Right atrium auricular region (tissue), 2 donors: ENCODE measurements at regions not wholly inside any gene's neighbourhood (a gene's known extent, or its start where the extent isn't known, plus 50 kb on each side); places are given as distances from the start of the nearest gene placed in this dataset.

ENCODE experiments used
- DNase-seq: peaks from one replicate; pipeline ENCODE4 v3.0.0-alpha.2; 2019; ENCODE audit warnings: low spot score
- H3K27ac ChIP-seq, 2 donors: fragments of 200-600 bp; sonication (generic); 1 replicate in 1 of 2; 2 replicates in 1 of 2; pipeline ENCODE4 v1.5.1; 2016 to 2019
- H3K27me3 ChIP-seq, 2 donors: fragments of 200-600 bp; sonication (generic); one replicate each; pipeline versions ENCODE4 v1.5.1 to v1.6.0; 2017 to 2019
- H3K36me3 ChIP-seq: fragments of 200-600 bp; sonication (generic); one replicate; pipeline ENCODE4 v1.5.1; 2016
- H3K4me1 ChIP-seq, 2 donors: fragments of 200-600 bp; sonication (generic); one replicate each; pipeline versions ENCODE4 v1.5.1 to v1.6.0; 2017 to 2019
- H3K4me3 ChIP-seq, 2 donors: fragments of 200-600 bp; sonication (generic); 1 replicate in 1 of 2; 2 replicates in 1 of 2; pipeline ENCODE4 v1.5.1; 2017 to 2019; ENCODE audit warnings: mild to moderate bottlenecking in 1 of 2, moderate library complexity in 1 of 2
- H3K9me3 ChIP-seq, 2 donors: fragments of 200-600 bp; sonication (generic); one replicate each; pipeline ENCODE4 v1.5.1; 2019
- CTCF ChIP-seq, 2 donors: fragments of 200-600 bp; sonication (generic); IDR thresholded peaks; one replicate each; pipeline ENCODE4 v1.5.1; 2019; ENCODE audit warnings: antibody characterized with exemption in 2 of 2

DNA sequence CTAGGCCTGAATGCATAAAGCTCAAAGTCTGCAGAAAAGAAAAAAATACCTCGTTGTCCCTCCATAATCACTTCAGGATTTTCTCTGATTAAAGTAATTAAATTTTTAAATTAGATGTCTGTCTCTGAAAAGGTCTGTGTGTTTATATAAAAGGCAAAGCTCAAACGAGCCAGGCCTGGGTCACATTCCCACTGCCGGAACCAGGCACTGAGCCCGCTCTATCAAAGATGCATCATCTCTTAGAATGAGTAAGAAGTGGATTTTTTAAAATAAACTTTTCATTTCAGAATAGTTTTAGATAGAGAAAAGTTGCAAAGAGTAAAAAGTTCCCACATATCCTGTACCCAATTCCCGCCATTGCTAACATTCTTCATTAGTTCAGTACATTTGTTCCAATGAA is 202.1 kb upstream of the KYNU start:
- Histone ChIP-seq H3K27ac (no peak overlapping the region), H3K4me3 (no peak overlapping the region), H3K36me3 (no peaks in the 10 kb centered on the region), H3K4me1 (no peaks in the 10 kb centered on the region), H3K9me3 (no peaks in the 10 kb centered on the region), H3K27me3 (no peaks in the 10 kb centered on the region)
- no peak for DNase-seq
- TF ChIP-seq CTCF (IDR thresholded peaks at IDR 0.05), result no peak

DNA sequence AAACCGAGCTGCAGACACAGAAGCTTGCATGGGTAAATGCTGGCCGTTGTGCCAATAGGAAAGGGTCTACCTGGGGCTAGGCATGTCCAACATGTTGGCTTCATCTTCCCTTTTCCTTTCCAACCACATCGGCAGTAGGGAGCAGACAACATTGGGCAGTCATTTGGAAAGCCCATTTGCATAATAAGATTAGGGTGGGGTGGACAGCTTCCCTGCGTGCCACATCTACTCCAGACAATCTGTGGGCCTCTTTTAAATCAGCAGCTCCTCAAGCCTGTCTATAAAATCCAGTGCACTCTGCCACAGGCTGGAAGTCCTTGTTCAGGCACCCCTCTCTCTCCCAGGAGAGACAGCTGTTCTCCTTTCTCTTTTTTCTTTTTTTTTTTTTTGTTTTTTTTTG is 203.6 kb upstream of the KYNU start:
- H3K27me3 ChIP-seq, result no peaks in the 10 kb centered on the region
- TF ChIP-seq CTCF (IDR thresholded peaks at IDR 0.05), result no peak
- H3K4me3 ChIP-seq, result no peak overlapping the region
- H3K9me3 ChIP-seq, result no peaks in the 10 kb centered on the region
- no peaks in the 10 kb centered on the region for H3K36me3 ChIP-seq
- no peak overlapping the region for H3K27ac ChIP-seq
- no peak for DNase-seq
- no peaks in the 10 kb centered on the region for H3K4me1 ChIP-seq

GRCh38 chr2:142672698-142673097 is 204.8 kb upstream of the KYNU start:
- no peak overlapping the region for H3K27ac ChIP-seq
- H3K9me3 ChIP-seq, result no peaks in the 10 kb centered on the region
- H3K4me1 ChIP-seq, result no peaks in the 10 kb centered on the region
- no peaks in the 10 kb centered on the region for H3K27me3 ChIP-seq
- no peaks in the 10 kb centered on the region for H3K36me3 ChIP-seq
- no peak for DNase-seq
- no peak for TF ChIP-seq CTCF (IDR thresholded peaks at IDR 0.05)
- H3K4me3 ChIP-seq, result no peak overlapping the region

- no peak for DNase-seq
- Histone ChIP-seq H3K4me1 (no peaks in the 10 kb centered on the region), H3K27me3 (no peaks in the 10 kb centered on the region), H3K9me3 (no peaks in the 10 kb centered on the region), H3K27ac (no peak overlapping the region), H3K36me3 (no peaks in the 10 kb centered on the region), H3K4me3 (no peak overlapping the region)
- TF ChIP-seq CTCF (IDR thresholded peaks at IDR 0.05), result no peak
Measured at GRCh38 chr2:142670362-142670761, 207.1 kb upstream of the KYNU start.

DNA sequence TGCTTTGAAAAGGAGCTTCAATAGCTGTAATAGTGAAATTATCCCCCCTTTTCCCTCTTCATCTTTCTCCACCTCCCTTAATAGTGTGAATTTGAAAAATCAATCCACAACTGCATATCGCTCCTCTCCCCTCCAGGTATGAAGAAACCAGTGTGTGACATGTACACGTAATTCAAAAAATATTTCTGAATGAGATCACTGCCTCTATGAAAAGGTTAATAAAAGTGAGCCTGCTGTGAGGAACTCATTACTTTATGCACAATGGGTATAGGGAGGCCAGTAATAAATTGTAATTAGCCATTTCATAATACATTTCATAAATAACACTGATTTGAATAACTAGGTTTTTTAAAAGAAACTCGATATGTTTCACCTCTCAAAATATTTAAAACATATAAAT is 209.0 kb upstream of the KYNU start:
- TF ChIP-seq CTCF (IDR thresholded peaks at IDR 0.05), result no peak
- H3K9me3 ChIP-seq, result no peaks in the 10 kb centered on the region
- no peak overlapping the region for H3K4me3 ChIP-seq
- H3K4me1 ChIP-seq, result no peaks in the 10 kb centered on the region
- no peak for DNase-seq
- H3K27ac ChIP-seq, result no peak overlapping the region
- no peaks in the 10 kb centered on the region for H3K27me3 ChIP-seq
- H3K36me3 ChIP-seq, result no peaks in the 10 kb centered on the region

- no peaks in the 10 kb centered on the region for H3K27me3 ChIP-seq
- no peaks in the 10 kb centered on the region for H3K36me3 ChIP-seq
- no peaks in the 10 kb centered on the region for H3K9me3 ChIP-seq
- no peak overlapping the region for H3K27ac ChIP-seq
- H3K4me3 ChIP-seq, result no peak overlapping the region
- no peak for DNase-seq
- no peak for TF ChIP-seq CTCF (IDR thresholded peaks at IDR 0.05)
- no peaks in the 10 kb centered on the region for H3K4me1 ChIP-seq
Measured at GRCh38 chr2:142665241-142665640, 212.2 kb upstream of the KYNU start.
